DND-41 (cell line): ENCODE measurements at regions not wholly inside any gene's neighbourhood (a gene's known extent, or its start where the extent isn't known, plus 50 kb on each side); places are given as distances from the start of the nearest gene placed in this dataset.

Experiments used
- ATAC-seq: fragments of 200-7000 bp; cut with Tn5 transposase; 3 replicates; pipeline ENCODE4 v1.9.1; 2021; ENCODE audit warnings: low read depth; ENCODE audit not compliant: insufficient read depth
- DNase-seq: peaks from one replicate; pipeline ENCODE4 v3.0.0-alpha.2; 2020
- H2AFZ ChIP-seq: 2 replicates; pipeline ENCODE4 v1.6.0; 2012; ENCODE audit warnings: low read depth, low read length
- H3K27ac ChIP-seq: 2 replicates; pipeline ENCODE4 v1.5.1; 2012; ENCODE audit warnings: low read length, inconsistent platforms
- H3K27me3 ChIP-seq: fragments of 200-600 bp; sonication (generic); 2 replicates; pipeline ENCODE4 v1.6.0; 2012; ENCODE audit warnings: low read length, mild to moderate bottlenecking, inconsistent platforms; ENCODE audit not compliant: insufficient read depth, poor library complexity
- H3K36me3 ChIP-seq: 2 replicates; pipeline ENCODE4 v1.5.1; 2012; ENCODE audit warnings: low read length, inconsistent platforms; ENCODE audit not compliant: insufficient read depth
- H3K4me1 ChIP-seq: 2 replicates; pipeline ENCODE4 v1.5.1; 2012; ENCODE audit warnings: mild to moderate bottlenecking, low read length; ENCODE audit not compliant: insufficient read depth
- H3K4me2 ChIP-seq: 2 replicates; pipeline ENCODE4 v1.6.0; 2012; ENCODE audit warnings: mild to moderate bottlenecking, moderate library complexity, low read length, inconsistent platforms; ENCODE audit not compliant: insufficient read depth
- H3K4me3 ChIP-seq, 2 experiments: fragments of 200-600 bp in 1 of 2; shearing (Covaris generic) in 1 of 2; 2 replicates each; pipeline ENCODE4 v1.5.1; 2012 to 2016; ENCODE audit warnings: inconsistent platforms in 2 of 2, low read length in 2 of 2, mild to moderate bottlenecking in 2 of 2, low read depth in 1 of 2, moderate library complexity in 1 of 2
- H3K79me2 ChIP-seq: 2 replicates; pipeline ENCODE4 v1.6.0; 2012; ENCODE audit warnings: low read length, inconsistent platforms; ENCODE audit not compliant: insufficient read depth
- H3K9ac ChIP-seq: 2 replicates; pipeline ENCODE4 v1.6.0; 2012; ENCODE audit warnings: low read depth, mild to moderate bottlenecking, inconsistent platforms, low read length, moderate library complexity
- H3K9me3 ChIP-seq: 2 replicates; pipeline ENCODE4 v1.5.1; 2012; ENCODE audit warnings: low read length, moderate library complexity, mild to moderate bottlenecking, inconsistent platforms; ENCODE audit not compliant: insufficient read depth, severe bottlenecking
- H4K20me1 ChIP-seq: 2 replicates; pipeline ENCODE4 v1.6.0; 2012; ENCODE audit warnings: low read length; ENCODE audit not compliant: insufficient read depth
- CTCF ChIP-seq: IDR thresholded peaks from 2 replicates; pipeline ENCODE4 v1.5.1; 2012; ENCODE audit warnings: borderline replicate concordance, low read length, moderate library complexity, mild to moderate bottlenecking; ENCODE audit not compliant: poor library complexity, severe bottlenecking; ENCODE audit errors: extremely low read depth
- EZH2 ChIP-seq: IDR thresholded peaks from 3 replicates; pipeline ENCODE4 v1.6.1; 2012; ENCODE audit warnings: borderline replicate concordance, low read depth, mild to moderate bottlenecking, moderate library complexity, low read length, inconsistent platforms; ENCODE audit not compliant: severe bottlenecking

- no peak for TF ChIP-seq EZH2
- TF ChIP-seq CTCF = no peak
- H3K27me3 ChIP-seq = no peaks in the 10 kb centered on the region
Observed at GRCh38 chr2:3022841-3023372, 354.7 kb downstream of the EIPR1 start.

GRCh38 chr2:3021720-3022119 is 355.9 kb downstream of the EIPR1 start:
- H3K79me2 ChIP-seq = no peaks in the 10 kb centered on the region
- no peak overlapping the region for H3K27ac ChIP-seq
- no peaks in the 10 kb centered on the region for H3K27me3 ChIP-seq
- peaks cover 3% of the 10 kb centered on the region for H3K9me3 ChIP-seq
- H3K4me1 ChIP-seq = no peaks in the 10 kb centered on the region
- no peak for DNase-seq
- no peak overlapping the region for H3K4me3 ChIP-seq
- TF ChIP-seq CTCF (no peak), EZH2 (no peak)
- H2AFZ ChIP-seq = no peak overlapping the region
- no peak for ATAC-seq
- H3K4me2 ChIP-seq = no peak overlapping the region
- no peaks in the 10 kb centered on the region for H3K36me3 ChIP-seq
- H4K20me1 ChIP-seq = no peaks in the 10 kb centered on the region
- H3K9ac ChIP-seq = no peak overlapping the region

More at GRCh38 chr2:3022841-3023372, 354.7 kb downstream of the EIPR1 start:
- Histone ChIP-seq H4K20me1 (no peaks in the 10 kb centered on the region), H3K4me3 (no peak overlapping the region), H3K4me2 (no peak overlapping the region), H3K9ac (no peak overlapping the region), H3K9me3 (no peaks in the 10 kb centered on the region), H2AFZ (no peak overlapping the region), H3K27ac (no peak overlapping the region), H3K36me3 (no peaks in the 10 kb centered on the region), H3K79me2 (no peaks in the 10 kb centered on the region), H3K4me1 (no peaks in the 10 kb centered on the region)
- ATAC-seq = no peak
- no peak for DNase-seq

GRCh38 chr2:3010001-3010400 is 367.6 kb downstream of the EIPR1 start:
- H3K9me3 ChIP-seq = no peaks in the 10 kb centered on the region
- no peaks in the 10 kb centered on the region for H3K27me3 ChIP-seq
- no peak for TF ChIP-seq EZH2
- no peak for TF ChIP-seq CTCF
- DNase-seq (no peak), ATAC-seq (no peak)
- no peak overlapping the region for H2AFZ ChIP-seq
- H4K20me1 ChIP-seq = no peaks in the 10 kb centered on the region
- H3K4me3 ChIP-seq = no peak overlapping the region
- H3K4me1 ChIP-seq = no peaks in the 10 kb centered on the region
- no peaks in the 10 kb centered on the region for H3K36me3 ChIP-seq
- H3K27ac ChIP-seq = no peak overlapping the region
- H3K4me2 ChIP-seq = no peak overlapping the region
- no peak overlapping the region for H3K9ac ChIP-seq
- no peaks in the 10 kb centered on the region for H3K79me2 ChIP-seq

- H3K36me3 ChIP-seq = no peaks in the 10 kb centered on the region
- H3K9me3 ChIP-seq = no peaks in the 10 kb centered on the region
- no peaks in the 10 kb centered on the region for H3K27me3 ChIP-seq
- no peak for ATAC-seq
- H3K27ac ChIP-seq = no peak overlapping the region
- H3K79me2 ChIP-seq = no peaks in the 10 kb centered on the region
- no peak overlapping the region for H2AFZ ChIP-seq
- no peak for DNase-seq
- H3K4me3 ChIP-seq = no peak overlapping the region
- no peak overlapping the region for H3K9ac ChIP-seq
- TF ChIP-seq EZH2 (no peak), CTCF (no peak)
- no peaks in the 10 kb centered on the region for H4K20me1 ChIP-seq
- H3K4me2 ChIP-seq = no peak overlapping the region
- no peaks in the 10 kb centered on the region for H3K4me1 ChIP-seq
Observed at GRCh38 chr2:3009483-3009882, 368.1 kb downstream of the EIPR1 start.
